ENCODE measurements at regions not wholly inside any gene's neighbourhood (a gene's known extent, or its start where the extent isn't known, plus 50 kb on each side); places are given as distances from the start of the nearest gene placed in this dataset.

- no peak for TF ChIP-seq GABPA (IDR thresholded peaks at IDR 0.05 in 1 of 2, conservative IDR thresholded peaks at IDR 0.05 in 1 of 2)
- no peaks in the 10 kb centered on the region for H3K36me3 ChIP-seq (ENCODE audit: control insufficient read depth in 4 of 4, insufficient read depth in 3 of 4, low read depth in 1 of 4, low read length in 3 of 4)
- no peak for DNase-seq (ENCODE audit: low spot score)
- H3K4me1 ChIP-seq (ENCODE audit: control insufficient read depth in 4 of 4, insufficient read depth in 4 of 4, low read length in 3 of 4), result peaks cover 0 to 6% (median 1%) of the 10 kb centered on the region in 4 donors
- H3K27ac ChIP-seq (ENCODE audit: low read depth in 1 of 2, low read length in 2 of 2), result no peak overlapping the region
- no peak overlapping the region for H3K9ac ChIP-seq (ENCODE audit: low read depth in 1 of 2, low read length in 2 of 2)
- H3K9me3 ChIP-seq (ENCODE audit: control insufficient read depth in 4 of 4, low read length in 3 of 4), result no peaks in the 10 kb centered on the region
- 86% methylated on average over 4 of the region's 4 CpGs for WGBS
- H3K27me3 ChIP-seq (ENCODE audit: control insufficient read depth in 4 of 4, insufficient read depth in 4 of 4, low read length in 3 of 4), result no peaks in the 10 kb centered on the region
- H3K4me3 ChIP-seq (ENCODE audit: low read depth in 1 of 3, low read length in 3 of 3), result no peak overlapping the region
Measured at GRCh38 chr3:145522893-145523651, 637.9 kb downstream of the PLOD2 start.

GRCh38 chr3:145531548-145531947, 629.4 kb downstream of the PLOD2 start:
- 87% methylated on average over 1 of the region's 1 CpG for WGBS
- Histone ChIP-seq H3K36me3 (ENCODE audit: control insufficient read depth in 4 of 4, insufficient read depth in 3 of 4, low read depth in 1 of 4, low read length in 3 of 4) (no peaks in the 10 kb centered on the region), H3K27me3 (ENCODE audit: control insufficient read depth in 4 of 4, insufficient read depth in 4 of 4, low read length in 3 of 4) (no peaks in the 10 kb centered on the region), H3K4me1 (ENCODE audit: control insufficient read depth in 4 of 4, insufficient read depth in 4 of 4, low read length in 3 of 4) (no peaks in the 10 kb centered on the region), H3K9me3 (ENCODE audit: control insufficient read depth in 4 of 4, low read length in 3 of 4) (no peaks in the 10 kb centered on the region), H3K27ac (ENCODE audit: low read depth in 1 of 2, low read length in 2 of 2) (no peak overlapping the region), H3K4me3 (ENCODE audit: low read depth in 1 of 3, low read length in 3 of 3) (no peak overlapping the region), H3K9ac (ENCODE audit: low read depth in 1 of 2, low read length in 2 of 2) (no peak overlapping the region)
- TF ChIP-seq MAX (IDR thresholded peaks at IDR 0.05) (no peak), RAD21 (IDR thresholded peaks at IDR 0.05) (no peak), ATF3 (IDR thresholded peaks at IDR 0.05) (no peak), EGR1 (IDR thresholded peaks at IDR 0.05; ENCODE audit: low read depth in 2 of 2) (no peak), FOXA2 (IDR thresholded peaks at IDR 0.05) (no peak), JUND (IDR thresholded peaks at IDR 0.05) (no peak), RXRA (IDR thresholded peaks at IDR 0.05) (no peak), FOXA1 (IDR thresholded peaks at IDR 0.05) (no peak), HNF4G (IDR thresholded peaks at IDR 0.05) (no peak)
- no peak for DNase-seq (ENCODE audit: low spot score)

- DNase-seq (ENCODE audit: low spot score), result no peak
- Histone ChIP-seq H3K27ac (ENCODE audit: low read depth in 1 of 2, low read length in 2 of 2) (no peak overlapping the region), H3K9me3 (ENCODE audit: control insufficient read depth in 4 of 4, low read length in 3 of 4) (no peaks in the 10 kb centered on the region), H3K9ac (ENCODE audit: low read depth in 1 of 2, low read length in 2 of 2) (no peak overlapping the region), H3K27me3 (ENCODE audit: control insufficient read depth in 4 of 4, insufficient read depth in 4 of 4, low read length in 3 of 4) (no peaks in the 10 kb centered on the region), H3K4me1 (ENCODE audit: control insufficient read depth in 4 of 4, insufficient read depth in 4 of 4, low read length in 3 of 4) (no peaks in the 10 kb centered on the region), H3K36me3 (ENCODE audit: control insufficient read depth in 4 of 4, insufficient read depth in 3 of 4, low read depth in 1 of 4, low read length in 3 of 4) (no peaks in the 10 kb centered on the region), H3K4me3 (ENCODE audit: low read depth in 1 of 3, low read length in 3 of 3) (no peak overlapping the region)
- TF ChIP-seq NR2F2 (IDR thresholded peaks at IDR 0.05), result no peak
- TF ChIP-seq HNF4G (IDR thresholded peaks at IDR 0.05), result no peak
- TF ChIP-seq RXRA (IDR thresholded peaks at IDR 0.05), result no peak
- TF ChIP-seq YY1 (IDR thresholded peaks at IDR 0.05), result no peak
- TF ChIP-seq HNF4A (conservative IDR thresholded peaks at IDR 0.05), result no peak
- TF ChIP-seq TAF1 (conservative IDR thresholded peaks at IDR 0.05), result no peak
- no peak for TF ChIP-seq FOXA2 (IDR thresholded peaks at IDR 0.05)
- no peak for TF ChIP-seq ATF3 (IDR thresholded peaks at IDR 0.05)
- no peak for TF ChIP-seq SP1 (IDR thresholded peaks at IDR 0.05)
- TF ChIP-seq JUND (IDR thresholded peaks at IDR 0.05), result no peak
- no peak for TF ChIP-seq GABPA (IDR thresholded peaks at IDR 0.05 in 1 of 2, conservative IDR thresholded peaks at IDR 0.05 in 1 of 2)
- TF ChIP-seq ZBTB33 (IDR thresholded peaks at IDR 0.05), result no peak
- no peak for TF ChIP-seq EGR1 (IDR thresholded peaks at IDR 0.05; ENCODE audit: low read depth in 2 of 2)
- TF ChIP-seq RAD21 (IDR thresholded peaks at IDR 0.05), result no peak
- TF ChIP-seq REST (IDR thresholded peaks at IDR 0.05), result no peak
- TF ChIP-seq MAX (IDR thresholded peaks at IDR 0.05), result no peak
- no peak for TF ChIP-seq FOXA1 (IDR thresholded peaks at IDR 0.05)
- TF ChIP-seq CTCF (IDR thresholded peaks at IDR 0.05; ENCODE audit: low read depth, low read length, missing input control), result no peak
- WGBS, result 61% methylated on average over 1 of the region's 1 CpG
Measured at GRCh38 chr3:145533696-145534095, 627.3 kb downstream of the PLOD2 start.
